ENCODE measurements at regions not wholly inside any gene's neighbourhood (a gene's known extent, or its start where the extent isn't known, plus 50 kb on each side); places are given as distances from the start of the nearest gene placed in this dataset.

DNA sequence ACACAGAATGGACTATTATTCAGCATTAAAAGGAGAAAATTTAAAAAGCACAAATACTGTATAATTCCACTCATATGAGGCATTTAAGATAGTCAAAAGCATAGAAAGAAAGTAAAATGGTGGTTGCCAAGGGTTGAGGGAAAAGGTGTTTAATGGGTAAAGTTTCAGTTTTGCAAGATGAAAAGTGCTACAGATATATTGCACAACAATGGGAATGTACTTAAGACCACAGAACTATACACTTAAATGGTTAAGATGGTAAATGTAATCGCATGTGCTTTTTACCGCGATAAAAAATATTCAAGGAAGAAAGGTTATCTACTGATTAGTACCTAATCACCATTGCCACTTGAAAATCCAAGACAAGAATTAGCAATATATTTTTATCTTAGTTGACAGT is 71.8 kb upstream of the NOX3 start:
- no peak overlapping the region for H3K4me2 ChIP-seq (ENCODE audit: low read length)
- H3K9ac ChIP-seq, result no peak overlapping the region
- H3K79me2 ChIP-seq, result no peaks in the 10 kb centered on the region
- no peak overlapping the region for H3K27ac ChIP-seq
- no peaks in the 10 kb centered on the region for H3K27me3 ChIP-seq (ENCODE audit: control insufficient read depth, insufficient read depth, low read length)
- H3K4me1 ChIP-seq, result no peaks in the 10 kb centered on the region
- no peak overlapping the region for H3K4me3 ChIP-seq (ENCODE audit: low read depth, low read length)
- H3K9me3 ChIP-seq (ENCODE audit: control insufficient read depth, low read length), result no peaks in the 10 kb centered on the region
- H3K36me3 ChIP-seq (ENCODE audit: control insufficient read depth, insufficient read depth, low read length), result no peaks in the 10 kb centered on the region
- H2AFZ ChIP-seq, result no peak overlapping the region
- TF ChIP-seq, protein P1, sequence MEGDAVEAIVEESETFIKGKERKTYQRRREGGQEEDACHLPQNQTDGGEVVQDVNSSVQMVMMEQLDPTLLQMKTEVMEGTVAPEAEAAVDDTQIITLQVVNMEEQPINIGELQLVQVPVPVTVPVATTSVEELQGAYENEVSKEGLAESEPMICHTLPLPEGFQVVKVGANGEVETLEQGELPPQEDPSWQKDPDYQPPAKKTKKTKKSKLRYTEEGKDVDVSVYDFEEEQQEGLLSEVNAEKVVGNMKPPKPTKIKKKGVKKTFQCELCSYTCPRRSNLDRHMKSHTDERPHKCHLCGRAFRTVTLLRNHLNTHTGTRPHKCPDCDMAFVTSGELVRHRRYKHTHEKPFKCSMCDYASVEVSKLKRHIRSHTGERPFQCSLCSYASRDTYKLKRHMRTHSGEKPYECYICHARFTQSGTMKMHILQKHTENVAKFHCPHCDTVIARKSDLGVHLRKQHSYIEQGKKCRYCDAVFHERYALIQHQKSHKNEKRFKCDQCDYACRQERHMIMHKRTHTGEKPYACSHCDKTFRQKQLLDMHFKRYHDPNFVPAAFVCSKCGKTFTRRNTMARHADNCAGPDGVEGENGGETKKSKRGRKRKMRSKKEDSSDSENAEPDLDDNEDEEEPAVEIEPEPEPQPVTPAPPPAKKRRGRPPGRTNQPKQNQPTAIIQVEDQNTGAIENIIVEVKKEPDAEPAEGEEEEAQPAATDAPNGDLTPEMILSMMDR (IDR thresholded peaks at IDR 0.05), result no peak

DNA sequence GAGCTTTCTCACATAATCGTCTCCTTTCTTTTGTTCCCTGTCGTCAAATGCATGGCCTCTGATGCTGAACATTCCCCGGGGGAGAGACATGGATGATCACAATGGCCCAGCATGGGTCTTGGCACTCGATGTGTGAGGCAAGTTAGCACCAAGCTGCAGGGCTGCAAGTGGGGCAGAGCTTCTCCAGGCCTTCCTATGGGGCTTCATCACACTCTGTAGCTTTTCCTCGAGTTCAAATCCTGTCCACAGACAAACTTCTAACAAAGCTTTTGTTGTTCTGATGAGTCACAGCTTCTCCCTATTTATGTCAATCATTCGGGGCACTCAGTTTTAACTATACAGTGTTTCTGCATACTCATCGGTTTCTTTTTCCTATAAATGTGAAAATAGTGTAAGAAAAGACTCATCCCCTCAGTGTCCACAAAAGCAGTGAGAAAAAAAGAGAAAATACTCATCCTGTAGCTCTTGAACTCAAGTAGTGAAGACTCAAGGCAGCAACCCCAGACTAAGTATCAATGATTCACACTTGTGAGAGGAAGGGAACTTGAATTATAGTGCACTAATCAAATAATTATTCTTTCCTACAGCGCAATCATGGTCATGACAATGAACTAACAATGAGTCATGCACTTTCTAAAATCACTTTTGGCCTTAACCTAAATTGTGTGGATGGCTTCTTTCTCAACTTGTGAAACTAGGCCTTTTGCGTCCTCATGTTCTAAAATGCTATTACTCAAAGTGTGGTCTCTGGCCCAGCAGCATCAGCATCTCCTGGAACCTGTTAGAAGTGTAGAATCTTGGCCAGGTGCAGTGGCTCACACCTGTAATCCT is 68.4 kb upstream of the NOX3 start:
- H3K36me3 ChIP-seq (ENCODE audit: control insufficient read depth, insufficient read depth, low read length), result no peaks in the 10 kb centered on the region
- TF ChIP-seq, protein P1 (IDR thresholded peaks at IDR 0.05), result no peak
- no peaks in the 10 kb centered on the region for H3K27me3 ChIP-seq (ENCODE audit: control insufficient read depth, insufficient read depth, low read length)
- no peak overlapping the region for H3K4me2 ChIP-seq (ENCODE audit: low read length)
- no peak overlapping the region for H3K9ac ChIP-seq
- no peaks in the 10 kb centered on the region for H3K9me3 ChIP-seq (ENCODE audit: control insufficient read depth, low read length)
- no peak overlapping the region for H3K27ac ChIP-seq
- no peaks in the 10 kb centered on the region for H3K4me1 ChIP-seq
- H3K4me3 ChIP-seq (ENCODE audit: low read depth, low read length), result no peak overlapping the region
- no peaks in the 10 kb centered on the region for H3K79me2 ChIP-seq
- no peak overlapping the region for H2AFZ ChIP-seq

GRCh38 chr6:155521719-155522118 is 66.1 kb upstream of the NOX3 start:
- H3K9me3 ChIP-seq (ENCODE audit: control insufficient read depth, low read length), result no peaks in the 10 kb centered on the region

DNA sequence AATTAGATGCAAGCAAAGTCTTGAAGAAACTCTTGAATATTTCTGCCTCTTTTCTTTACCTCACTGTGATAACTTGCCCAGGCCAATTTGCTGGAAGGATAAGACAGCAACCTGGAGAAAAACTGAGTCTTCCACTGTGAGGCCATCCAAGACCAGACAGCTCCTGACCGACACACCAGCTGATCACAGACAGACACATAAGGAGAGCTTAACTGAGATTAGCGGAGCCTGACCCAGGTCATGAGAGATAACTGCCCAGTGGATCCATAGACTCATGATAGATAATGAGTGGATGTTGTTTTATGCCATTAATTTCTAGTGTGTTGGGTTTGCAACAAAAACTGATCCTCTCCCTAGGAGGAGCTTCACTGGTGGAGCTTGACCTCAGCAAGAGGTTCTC is 64.4 kb upstream of the NOX3 start:
- H3K4me1 ChIP-seq, result no peaks in the 10 kb centered on the region
- no peaks in the 10 kb centered on the region for H3K36me3 ChIP-seq (ENCODE audit: control insufficient read depth, insufficient read depth, low read length)
- H3K4me3 ChIP-seq (ENCODE audit: low read depth, low read length), result no peak overlapping the region
- no peak overlapping the region for H3K9ac ChIP-seq
- TF ChIP-seq, protein P1 (IDR thresholded peaks at IDR 0.05), result no peak
- H3K9me3 ChIP-seq (ENCODE audit: control insufficient read depth, low read length), result no peaks in the 10 kb centered on the region
- H3K27me3 ChIP-seq (ENCODE audit: control insufficient read depth, insufficient read depth, low read length), result no peaks in the 10 kb centered on the region
- H3K27ac ChIP-seq, result no peak overlapping the region
- H3K79me2 ChIP-seq, result no peaks in the 10 kb centered on the region
- H2AFZ ChIP-seq, result no peak overlapping the region
- no peak overlapping the region for H3K4me2 ChIP-seq (ENCODE audit: low read length)

More at GRCh38 chr6:155521719-155522118, 66.1 kb upstream of the NOX3 start:
- Histone ChIP-seq H2AFZ (no peak overlapping the region), H3K27me3 (ENCODE audit: control insufficient read depth, insufficient read depth, low read length) (no peaks in the 10 kb centered on the region), H3K4me3 (ENCODE audit: low read depth, low read length) (no peak overlapping the region), H3K4me1 (no peaks in the 10 kb centered on the region), H3K4me2 (ENCODE audit: low read length) (no peak overlapping the region), H3K27ac (no peak overlapping the region), H3K79me2 (no peaks in the 10 kb centered on the region), H3K9ac (no peak overlapping the region), H3K36me3 (ENCODE audit: control insufficient read depth, insufficient read depth, low read length) (no peaks in the 10 kb centered on the region)
- TF ChIP-seq, protein P1 (IDR thresholded peaks at IDR 0.05), result no peak
